C1 segment of cervical spinal cord (tissue), 14 donors: ENCODE measurements at regions not wholly inside any gene's neighbourhood (a gene's known extent, or its start where the extent isn't known, plus 50 kb on each side); places are given as distances from the start of the nearest gene placed in this dataset.
A peak's percentile ranks its signal among the peaks of the same experiment; 100 is the strongest.
"Not testable (repeated sequence)": the region's sequence is repeated elsewhere in the genome, so short reads cannot be mapped to it uniquely, and the experiment has no call there.

Experiments used
- DNase-seq, 14 donors: peaks; one replicate each; lab custom pipeline; 2025; lab: John Stamatoyannopoulos, UW

DNA sequence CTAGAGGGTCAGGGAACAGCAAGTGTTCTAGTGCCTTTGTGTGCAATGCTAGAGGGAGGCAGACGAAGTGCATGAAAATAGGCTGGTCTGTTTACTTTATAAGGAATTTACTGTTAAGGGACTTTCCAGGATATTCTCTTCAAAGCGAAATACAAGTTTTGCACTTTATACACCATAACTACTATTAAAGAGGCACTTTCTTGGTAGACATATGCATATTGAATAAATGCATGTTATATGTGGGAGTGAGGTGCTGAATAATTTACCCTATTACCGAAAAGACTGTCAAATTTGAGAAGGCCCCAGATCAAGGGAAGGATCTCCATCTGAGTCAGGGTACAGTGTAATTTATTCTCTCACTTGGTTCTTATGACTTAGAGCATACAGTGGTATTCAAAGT is 310.5 kb downstream of the S1PR1 start:
- no peak for DNase-seq

DNA sequence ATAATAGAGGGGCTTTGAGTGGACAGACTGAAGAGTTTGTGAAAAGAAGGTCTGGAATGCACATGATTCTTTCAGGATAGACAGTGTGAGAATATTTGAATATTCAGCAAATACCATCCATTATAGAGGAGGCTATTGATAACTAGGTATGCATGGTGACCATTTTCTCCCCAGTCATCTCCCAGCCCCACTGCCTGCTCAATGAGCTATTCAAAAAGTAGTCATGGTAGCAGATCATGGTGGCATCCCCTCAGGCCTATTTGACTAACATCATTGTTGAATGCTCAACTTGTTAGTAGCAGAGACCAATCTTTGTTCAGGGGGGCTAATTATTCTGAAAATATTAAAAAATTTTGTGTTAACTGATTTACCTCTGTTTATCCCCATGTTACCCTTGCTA is 311.6 kb downstream of the S1PR1 start:
- no peak for DNase-seq

DNA sequence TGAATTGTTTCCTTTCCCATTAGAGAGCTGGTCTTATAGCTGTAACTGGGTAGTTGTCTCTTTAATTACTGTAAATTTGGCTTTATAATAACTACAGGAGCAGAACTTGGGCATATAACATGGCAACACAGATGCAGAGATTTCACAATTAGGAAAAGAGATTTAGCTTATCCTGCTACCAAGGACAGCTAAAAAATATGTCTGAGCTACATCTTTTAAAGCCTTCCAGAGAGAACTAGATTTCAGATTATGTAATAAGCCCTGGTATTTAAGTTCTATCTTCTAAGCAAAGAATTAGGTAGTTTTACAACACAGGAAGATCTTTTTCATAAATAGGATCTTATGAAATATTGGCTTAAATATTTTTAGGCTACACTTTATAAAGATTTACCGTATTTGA is 313.8 kb downstream of the S1PR1 start:
- DNase-seq = no peak

DNA sequence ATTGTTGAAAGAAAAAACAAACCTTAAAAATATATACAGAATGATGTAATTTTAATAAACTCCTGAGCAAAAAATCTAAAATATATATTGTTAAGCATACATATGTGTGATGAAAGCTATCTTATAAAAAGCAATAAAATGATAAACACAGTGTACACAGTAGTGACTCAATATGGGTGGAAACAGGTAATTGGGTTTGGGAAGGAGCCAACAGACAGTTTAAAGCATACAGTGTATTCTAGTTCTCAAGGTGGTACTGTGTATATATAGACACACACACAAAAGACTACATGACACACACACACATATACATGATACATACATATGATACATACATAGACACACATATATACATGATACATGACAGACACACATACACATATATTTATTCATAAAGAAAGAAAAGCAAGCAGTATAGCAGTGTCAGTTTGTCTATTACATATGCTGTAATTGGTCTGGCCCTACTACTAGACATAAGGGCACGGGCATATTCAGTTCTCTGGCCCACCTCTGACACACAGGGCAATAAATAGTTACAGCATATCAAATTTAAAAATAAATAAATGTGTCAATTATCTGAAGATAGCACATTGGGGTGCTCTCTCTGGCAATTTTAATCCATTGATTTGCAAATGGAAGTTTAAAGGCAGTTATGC is 330.2 kb downstream of the S1PR1 start:
- DNase-seq = no peak

DNA sequence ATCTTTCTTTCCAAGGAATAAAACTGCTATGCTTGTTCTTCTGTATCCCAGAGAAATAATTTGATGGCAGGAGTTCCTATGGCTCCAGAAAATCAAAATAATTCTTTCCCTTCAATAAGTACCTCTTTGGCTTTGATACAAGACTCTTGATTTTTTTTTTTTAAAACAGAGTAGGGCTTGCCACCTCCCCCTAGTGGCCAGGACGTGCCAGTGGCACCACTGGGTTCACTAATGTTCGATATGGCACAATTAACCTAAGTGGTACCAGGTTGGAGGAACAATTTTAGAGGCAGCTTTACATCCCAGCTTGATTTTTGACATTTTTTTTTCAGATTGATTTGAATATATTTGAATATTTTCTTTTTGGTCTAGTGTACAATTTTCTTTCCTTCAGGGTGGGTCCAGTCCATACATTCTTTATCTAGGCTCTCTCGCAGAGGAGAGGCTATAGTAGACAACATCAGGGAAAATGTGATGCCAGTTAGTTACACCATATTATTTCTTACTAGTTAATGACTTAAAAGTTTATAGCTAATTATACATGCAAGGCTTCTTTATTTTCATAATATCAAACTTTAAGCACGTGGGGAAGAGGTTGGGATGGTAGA is 330.9 kb downstream of the S1PR1 start:
- DNase-seq = peak in 1 of 14 donors; percentile 0

DNA sequence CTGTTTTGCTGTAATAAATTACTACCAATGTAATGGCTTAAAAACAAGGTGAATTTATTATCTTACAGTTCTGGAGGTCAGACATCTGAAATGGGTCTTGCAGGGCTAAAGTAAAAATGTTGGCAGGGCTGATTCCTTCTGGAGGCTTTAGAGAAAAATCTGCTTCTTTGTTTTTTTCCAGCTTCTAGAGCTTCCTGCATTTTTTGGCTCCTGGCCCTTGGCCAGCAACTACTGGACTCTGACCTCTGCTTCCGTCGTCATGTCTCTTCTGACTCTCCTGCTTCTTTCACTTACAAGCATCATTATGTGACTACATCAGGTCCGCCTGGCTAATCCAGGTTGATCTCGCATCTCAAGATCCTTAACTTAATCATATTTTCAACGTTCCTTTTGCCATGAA is 350.9 kb downstream of the S1PR1 start:
- no peak for DNase-seq

DNA sequence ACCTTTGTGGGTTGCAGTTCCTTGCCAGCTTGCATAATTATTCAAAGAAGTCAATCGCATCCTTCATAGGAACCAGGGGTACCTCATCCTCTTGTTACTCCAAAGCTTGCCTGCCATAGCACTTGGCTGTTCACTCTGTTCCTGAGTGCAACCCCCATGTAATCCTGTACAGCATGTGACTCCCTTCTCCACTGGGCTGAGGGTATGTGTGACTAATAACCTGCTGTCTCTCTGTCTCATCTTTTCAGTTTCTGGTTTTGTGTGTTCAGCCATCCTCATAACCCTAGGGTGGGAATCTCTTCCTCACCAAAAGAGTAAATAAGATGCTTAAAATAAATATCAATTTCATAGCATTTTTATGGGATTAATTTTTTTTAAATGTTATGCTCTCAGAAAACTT is 351.9 kb downstream of the S1PR1 start:
- no peak for DNase-seq

DNA sequence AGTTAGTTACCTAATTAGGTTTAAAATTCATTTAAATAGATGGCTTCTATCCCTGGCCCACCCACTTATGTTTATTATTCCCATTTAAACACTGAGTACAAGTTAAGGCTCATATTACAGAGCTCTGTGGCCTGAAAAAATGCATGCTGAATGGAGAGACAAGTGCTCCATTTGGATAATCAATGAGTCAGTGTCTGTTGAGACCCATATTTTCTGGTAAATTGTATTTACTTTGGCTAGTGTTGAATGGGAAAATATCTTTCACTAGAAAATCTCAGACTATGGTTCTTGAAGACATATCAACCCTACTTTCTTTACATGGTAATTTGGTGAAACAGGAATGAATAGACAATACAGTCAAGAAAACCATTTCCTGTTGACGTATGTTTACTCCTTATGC is 356.0 kb downstream of the S1PR1 start:
- no peak for DNase-seq

DNA sequence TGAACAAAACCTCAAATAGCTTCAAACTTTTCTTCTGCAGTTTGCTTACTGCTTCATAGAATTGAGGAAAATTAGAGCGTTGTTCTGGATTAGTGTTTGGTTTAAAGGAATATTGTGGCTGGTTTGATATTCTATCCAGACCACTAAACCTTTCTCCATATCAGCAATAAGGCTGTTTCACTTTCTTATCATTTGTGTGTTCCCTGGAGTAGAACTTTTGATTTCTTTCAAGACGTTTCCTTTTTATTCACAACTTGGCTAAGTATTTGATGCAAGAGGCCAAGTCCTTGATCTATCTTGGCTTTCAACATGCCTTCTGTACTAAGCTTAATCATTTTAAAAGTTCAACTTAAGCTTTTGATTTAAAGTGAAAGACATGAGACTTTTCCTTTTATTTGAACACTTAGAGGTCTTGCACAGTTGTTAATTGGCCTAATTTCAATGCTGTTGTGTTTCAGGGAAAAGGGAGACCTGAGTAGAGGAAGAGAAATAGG is 359.1 kb downstream of the S1PR1 start:
- DNase-seq = no peak

DNA sequence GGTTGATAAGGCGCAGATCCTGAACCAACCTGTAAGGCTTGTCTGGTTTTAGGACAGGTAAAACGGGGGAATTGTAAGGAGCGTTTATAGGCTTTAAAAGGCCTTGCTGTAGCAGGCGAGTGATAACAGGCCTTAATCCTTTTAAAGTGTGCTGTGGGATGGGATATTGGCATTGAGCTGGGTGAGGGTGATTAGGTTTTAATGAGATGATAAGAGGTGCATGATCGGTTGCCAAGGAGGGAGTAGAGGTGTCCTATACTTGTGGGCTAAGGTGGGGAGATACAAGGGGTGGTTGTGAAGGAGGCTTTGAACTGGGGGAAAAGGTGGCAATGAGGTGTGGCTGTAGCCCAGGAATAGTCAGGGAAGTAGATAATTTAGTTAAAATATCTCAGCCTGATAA is 363.8 kb downstream of the S1PR1 start:
- not testable (repeated sequence) for DNase-seq

DNA sequence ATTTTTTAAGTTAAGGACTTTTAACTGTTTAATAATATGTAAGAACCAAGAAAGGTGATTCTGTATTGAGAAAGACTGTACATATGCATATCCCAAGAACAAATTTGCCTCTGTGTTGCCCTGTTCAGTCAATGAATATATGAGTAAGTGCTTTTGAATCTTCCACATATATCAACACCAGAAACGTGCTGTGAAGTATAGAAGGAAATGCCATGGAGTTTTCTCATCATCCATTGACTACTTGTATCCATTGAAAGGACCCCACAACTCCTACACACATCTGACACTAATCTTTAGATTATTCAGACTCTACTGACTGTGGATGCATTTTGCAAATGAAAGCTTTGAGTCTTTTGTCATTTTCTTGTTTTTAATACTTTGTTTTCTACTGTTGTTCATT is 366.9 kb downstream of the S1PR1 start:
- DNase-seq = no peak

DNA sequence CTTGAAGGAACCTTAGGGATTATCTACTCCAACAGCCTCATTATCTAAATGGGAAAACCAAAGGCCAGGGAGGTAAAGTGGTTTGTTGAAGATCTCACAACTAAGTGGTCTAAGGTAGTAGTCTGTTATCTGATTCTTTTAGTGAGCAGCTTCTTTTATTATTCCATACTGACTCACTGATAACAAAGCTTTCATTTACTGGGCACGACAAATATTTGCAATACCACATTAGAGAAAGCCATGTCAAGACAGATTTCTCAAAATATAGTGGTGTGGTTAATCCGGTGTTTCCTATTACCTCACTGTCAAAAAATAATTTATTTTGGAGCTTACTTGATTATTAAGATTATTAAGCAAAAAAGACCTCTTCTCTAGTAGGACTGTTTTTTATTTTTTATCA is 369.1 kb downstream of the S1PR1 start:
- DNase-seq = no peak

DNA sequence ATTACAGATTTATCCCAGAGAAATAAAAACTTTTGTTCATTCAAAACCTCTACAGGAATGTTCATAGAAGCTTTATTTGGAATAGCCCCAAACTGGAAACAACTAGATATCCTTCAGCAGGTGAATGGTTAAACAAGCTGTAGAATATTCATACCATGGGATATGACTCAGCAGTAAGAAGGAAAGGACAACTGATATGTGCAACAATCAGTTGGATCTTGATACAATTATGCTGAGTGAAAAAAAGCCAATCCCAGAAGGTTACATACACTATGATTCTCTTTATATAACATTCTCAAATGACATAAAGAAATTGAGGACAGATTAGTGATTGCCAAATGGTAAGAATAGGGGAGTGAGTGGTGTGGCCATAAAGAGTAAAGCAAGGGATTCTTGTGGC is 376.7 kb downstream of the S1PR1 start:
- no peak for DNase-seq

DNA sequence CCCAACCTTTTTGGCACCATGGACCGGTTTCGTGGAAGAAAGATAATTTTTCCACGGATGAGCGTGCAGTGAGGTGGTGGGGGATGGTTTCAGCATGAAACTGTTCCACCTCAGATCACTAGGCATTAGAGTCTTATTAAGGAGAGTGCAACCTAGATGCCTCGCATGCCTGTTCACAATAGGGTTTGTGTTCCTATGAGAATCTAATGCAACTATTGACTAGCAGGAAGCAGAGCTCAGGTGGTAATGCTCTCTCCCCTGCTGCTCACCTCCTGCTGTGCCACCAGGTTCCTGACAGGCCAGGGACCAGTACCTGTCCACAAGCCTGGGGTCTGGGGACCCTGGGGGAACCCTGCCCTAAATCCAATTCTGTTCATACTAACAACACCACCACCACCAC is 377.8 kb downstream of the OLFM3 start:
- no peak for DNase-seq

DNA sequence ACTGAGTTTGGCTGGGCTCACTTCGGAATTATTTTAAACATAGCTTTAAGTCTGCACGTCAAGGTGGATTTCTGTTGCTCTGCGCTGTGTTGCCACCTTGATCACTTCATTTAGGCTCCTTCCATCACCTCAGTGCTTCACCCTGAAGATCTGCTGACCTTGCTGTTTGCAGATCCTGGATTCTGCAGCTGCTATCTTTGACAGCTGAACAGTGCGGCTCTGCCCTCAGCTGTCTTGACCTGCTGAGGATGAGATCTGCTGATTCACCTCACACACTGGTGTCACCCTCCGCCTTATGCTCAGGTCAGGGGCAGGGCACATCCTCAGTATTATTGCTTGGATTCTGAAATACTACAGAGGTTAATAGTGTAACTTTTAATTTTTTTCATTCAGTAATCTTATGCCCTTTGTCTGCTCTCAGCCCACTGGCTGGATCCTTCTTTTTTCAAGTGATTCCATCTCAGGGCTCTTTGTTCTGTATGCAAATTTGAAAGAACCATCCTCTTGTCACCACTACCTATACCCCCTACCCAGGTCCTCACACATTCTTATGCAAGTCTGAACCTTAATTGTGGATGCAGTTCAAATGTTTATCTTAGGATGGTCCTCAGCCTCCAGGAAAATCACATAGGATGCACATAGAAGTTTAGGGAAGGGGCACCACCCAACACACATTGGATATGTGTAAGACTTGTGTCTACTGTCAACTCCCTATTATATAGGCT is 364.0 kb downstream of the OLFM3 start:
- DNase-seq = no peak

DNA sequence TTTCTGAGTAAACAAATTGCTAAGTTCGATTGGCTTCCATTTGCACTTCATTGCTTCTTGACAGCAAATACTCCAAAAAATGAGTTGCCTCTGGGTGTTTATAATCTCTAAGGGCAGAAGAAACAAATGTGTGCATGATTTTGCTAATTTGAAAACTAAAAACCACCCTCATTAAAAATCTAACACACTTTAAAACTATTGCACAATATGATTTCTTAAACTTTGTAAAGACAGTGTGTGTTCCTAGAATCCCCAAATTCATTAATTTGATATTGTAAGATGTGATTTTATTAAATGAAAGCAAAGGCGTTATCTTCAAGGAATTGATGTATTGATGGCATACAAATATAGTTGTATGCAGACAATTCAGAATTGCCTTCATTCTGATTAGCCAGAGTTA is 350.9 kb downstream of the OLFM3 start:
- no peak for DNase-seq

DNA sequence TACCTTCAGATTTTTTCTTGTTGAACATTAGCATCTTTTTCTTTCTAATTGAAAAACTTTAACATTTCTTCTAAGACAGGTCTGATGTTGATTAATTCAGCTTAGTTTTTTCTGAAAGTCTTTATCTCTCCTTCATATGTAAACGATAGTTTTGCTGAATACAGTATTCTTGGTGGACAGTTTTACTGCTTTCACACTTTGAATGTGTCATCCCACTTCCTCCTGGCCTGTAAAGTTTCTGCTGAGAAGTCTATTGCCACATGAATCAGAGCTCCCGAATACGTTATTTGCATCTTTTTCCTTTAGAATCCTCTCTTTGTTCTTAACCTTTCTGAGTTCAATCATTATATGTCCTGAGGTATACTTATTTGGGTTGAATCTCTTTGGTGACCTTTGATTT is 344.2 kb downstream of the OLFM3 start:
- DNase-seq = no peak

DNA sequence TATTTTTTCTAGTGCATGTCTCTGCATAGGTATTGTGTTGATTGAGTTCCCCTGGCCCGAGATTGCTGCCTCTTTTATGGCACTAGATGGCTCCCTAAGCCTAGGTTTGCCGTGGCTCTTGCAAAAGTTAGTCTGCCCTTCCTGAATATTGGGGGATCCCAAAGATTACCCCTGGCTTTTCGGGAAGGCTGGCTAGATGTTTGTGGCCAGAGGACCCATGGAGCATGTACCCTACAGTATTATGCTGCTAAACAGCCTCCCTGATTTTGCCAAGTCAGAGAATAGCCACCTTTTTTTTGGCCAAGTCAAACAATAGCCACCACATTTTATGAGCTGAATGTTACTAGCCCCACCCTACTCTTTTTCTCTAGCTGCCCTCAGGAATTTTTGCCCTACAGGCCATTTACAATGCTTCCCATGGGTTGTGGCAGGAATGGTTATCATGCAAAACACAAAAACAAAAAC is 343.2 kb downstream of the OLFM3 start:
- DNase-seq = no peak

DNA sequence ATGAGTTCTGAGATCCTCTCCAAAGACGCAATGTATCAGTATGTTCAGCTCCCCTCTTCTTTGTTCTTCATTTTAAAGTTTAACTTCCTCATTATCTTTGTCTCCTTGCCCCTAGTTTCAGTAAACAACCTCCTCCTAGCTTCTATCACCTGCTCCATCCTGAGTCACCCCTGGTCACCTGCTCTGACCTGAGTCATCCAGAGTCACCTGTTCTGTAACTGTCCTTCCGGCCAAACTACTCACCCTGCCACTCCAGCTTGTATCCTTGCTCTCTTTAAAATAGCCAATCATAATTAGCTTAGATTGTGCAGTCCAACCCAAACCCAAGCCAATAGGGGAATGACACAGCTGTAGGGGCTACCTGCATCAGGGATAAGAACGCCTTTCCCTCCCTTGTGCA is 332.0 kb downstream of the OLFM3 start:
- no peak for DNase-seq

DNA sequence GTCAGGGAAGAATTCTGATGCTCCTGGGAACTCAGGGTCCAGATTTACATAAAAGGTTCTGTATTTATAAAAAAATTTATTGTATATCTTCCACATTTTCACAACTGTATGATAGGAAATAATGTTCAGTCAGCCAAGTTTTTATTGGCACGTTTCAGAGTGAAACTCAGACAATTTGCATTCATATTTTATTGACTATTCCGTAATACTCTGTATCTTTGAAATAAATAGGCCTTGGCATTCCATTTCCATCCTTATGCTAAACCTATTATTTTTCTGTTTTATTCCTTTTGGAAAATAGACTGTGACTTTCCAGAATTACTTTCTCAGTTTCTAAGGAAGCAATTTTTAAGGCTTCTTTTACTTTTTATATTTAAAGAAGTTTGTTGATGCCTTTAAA is 329.0 kb downstream of the OLFM3 start:
- DNase-seq = no peak

DNA sequence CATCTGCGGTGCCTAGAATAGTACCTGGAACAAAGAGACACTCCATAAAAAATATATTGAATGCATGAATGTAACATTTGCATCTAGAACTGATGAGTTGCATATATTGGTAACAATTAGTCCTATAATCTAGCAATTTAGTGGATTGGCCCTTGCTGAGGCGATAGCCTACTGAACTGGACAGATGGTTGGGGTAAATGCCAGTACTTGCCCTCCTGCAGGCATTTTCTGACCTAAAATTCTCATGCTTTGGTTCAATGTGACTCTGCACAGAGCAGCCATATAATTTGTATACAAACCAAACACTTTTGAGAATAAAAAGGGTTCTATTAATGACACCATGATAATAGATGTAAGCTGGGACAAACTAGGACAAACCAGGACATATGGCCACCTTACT is 313.6 kb downstream of the OLFM3 start:
- DNase-seq = peak in 1 of 14 donors; percentile 65

DNA sequence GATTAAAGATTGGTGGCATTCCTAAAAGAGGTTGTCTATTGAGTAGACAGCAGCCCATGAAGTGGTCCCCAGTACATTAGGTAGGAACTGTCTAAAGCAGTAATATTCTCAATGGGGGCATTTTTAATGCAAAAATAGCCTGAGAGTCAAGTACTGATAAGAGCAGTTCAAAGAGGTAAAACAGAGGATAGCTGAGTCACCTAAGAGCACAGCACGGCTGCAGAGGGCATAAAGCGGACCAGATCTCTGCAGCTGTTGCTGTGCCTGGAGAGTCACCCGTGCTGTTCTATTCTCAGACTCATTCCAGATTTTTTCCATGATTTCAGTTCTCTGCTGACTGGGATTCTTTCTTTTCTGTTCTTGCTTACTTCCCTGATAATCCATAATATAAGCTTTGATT is 313.2 kb downstream of the OLFM3 start:
- no peak for DNase-seq

DNA sequence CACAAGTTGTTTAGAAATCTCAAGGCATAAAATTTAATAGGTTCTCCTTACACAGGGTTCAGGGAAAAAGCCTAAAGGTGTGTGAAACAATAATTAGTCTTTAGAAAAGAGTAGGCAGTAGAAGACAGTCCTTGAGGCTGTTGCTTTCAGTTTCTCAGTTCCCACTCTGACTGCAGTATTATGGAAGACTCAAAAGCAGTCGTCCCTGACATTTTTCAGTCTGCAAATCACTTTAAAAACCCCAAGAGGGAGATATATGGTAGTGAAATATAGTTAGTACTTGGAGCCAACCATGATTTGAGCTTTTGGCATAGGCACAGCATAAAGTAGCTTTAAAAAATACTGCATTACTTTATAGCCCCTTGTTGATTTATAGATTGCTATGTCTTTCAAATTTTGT is 299.7 kb downstream of the OLFM3 start:
- no peak for DNase-seq
